ENCODE measurements at regions not wholly inside any gene's neighbourhood (a gene's known extent, or its start where the extent isn't known, plus 50 kb on each side); places are given as distances from the start of the nearest gene placed in this dataset.
"Not testable (repeated sequence)": the region's sequence is repeated elsewhere in the genome, so short reads cannot be mapped to it uniquely, and the experiment has no call there.

- TF ChIP-seq CTCF (IDR thresholded peaks at IDR 0.05) (no peak), POLR2A (IDR thresholded peaks at IDR 0.05) (no peak)
- Histone ChIP-seq H3K4me3 (no peak overlapping the region), H3K9me3 (no peaks in the 10 kb centered on the region), H3K36me3 (replicated peaks in 1 of 2; ENCODE audit: insufficient read depth in 1 of 2, low read depth in 2 of 2) (no peaks in the 10 kb centered on the region), H3K27me3 (no peaks in the 10 kb centered on the region), H3K4me1 (peaks cover 12% of the 10 kb centered on the region), H3K27ac (no peak overlapping the region)
- 94 to 97% methylated on average over 1 of the region's 1 CpG for WGBS, 2 donors
- intact Hi-C loops (cut with DNase I), result no loop called here
- ATAC-seq (no peak), DNase-seq (no peak)
Measured at GRCh38 chr1:224543453-224543852, 72.7 kb upstream of the CNIH3 start.

GRCh38 chr1:224544346-224545110 is 71.6 kb upstream of the CNIH3 start:
- TF ChIP-seq POLR2A (IDR thresholded peaks at IDR 0.05) (no peak), CTCF (IDR thresholded peaks at IDR 0.05) (no peak)
- ATAC-seq, result no peak
- Histone ChIP-seq H3K9me3 (no peaks in the 10 kb centered on the region), H3K27ac (no peak overlapping the region), H3K4me1 (peaks cover 12% of the 10 kb centered on the region), H3K36me3 (replicated peaks in 1 of 2; ENCODE audit: insufficient read depth in 1 of 2, low read depth in 2 of 2) (no peaks in the 10 kb centered on the region), H3K27me3 (no peaks in the 10 kb centered on the region), H3K4me3 (no peak overlapping the region)
- intact Hi-C loops (cut with DNase I), result no loop called here
- 82 to 87% methylated on average over 6 of the region's 6 CpGs for WGBS, 2 donors
- DNase-seq, result no peak

- Histone ChIP-seq H3K27me3 (no peaks in the 10 kb centered on the region), H3K27ac (no peak overlapping the region), H3K9me3 (no peaks in the 10 kb centered on the region), H3K4me1 (peaks cover 5% of the 10 kb centered on the region), H3K4me3 (no peak overlapping the region), H3K36me3 (replicated peaks in 1 of 2; ENCODE audit: insufficient read depth in 1 of 2, low read depth in 2 of 2) (no peaks in the 10 kb centered on the region)
- intact Hi-C loops (cut with DNase I), result no loop called here
- ATAC-seq (no peak), DNase-seq (no peak)
- 72 to 84% methylated on average over 4 of the region's 4 CpGs for WGBS, 2 donors
- TF ChIP-seq CTCF (IDR thresholded peaks at IDR 0.05) (no peak), POLR2A (IDR thresholded peaks at IDR 0.05) (no peak)
Measured at GRCh38 chr1:224545571-224545970, 70.5 kb upstream of the CNIH3 start.

GRCh38 chr1:224548676-224549075 is 67.4 kb upstream of the CNIH3 start:
- WGBS, 2 donors, result 91 to 96% methylated on average over 4 of the region's 4 CpGs
- intact Hi-C loops (cut with DNase I), result no loop called here
- H3K9me3 ChIP-seq, result no peaks in the 10 kb centered on the region

GRCh38 chr1:224551189-224551588 is 64.9 kb upstream of the CNIH3 start:
- ATAC-seq; H3K9me3 ChIP-seq; H3K27ac ChIP-seq; H3K4me3 ChIP-seq; H3K36me3 ChIP-seq (replicated peaks in 1 of 2; ENCODE audit: insufficient read depth in 1 of 2, low read depth in 2 of 2); intact Hi-C loops (cut with DNase I); DNase-seq; H3K4me1 ChIP-seq; H3K27me3 ChIP-seq: not testable (repeated sequence)
- WGBS, 2 donors, result 94 to 96% methylated on average over 4 of the region's 4 CpGs

More at GRCh38 chr1:224548676-224549075, 67.4 kb upstream of the CNIH3 start:
- Histone ChIP-seq H3K36me3 (replicated peaks in 1 of 2; ENCODE audit: insufficient read depth in 1 of 2, low read depth in 2 of 2) (no peaks in the 10 kb centered on the region), H3K27ac (no peak overlapping the region), H3K4me3 (no peak overlapping the region), H3K27me3 (no peaks in the 10 kb centered on the region), H3K4me1 (no peaks in the 10 kb centered on the region)
- ATAC-seq (no peak), DNase-seq (no peak)
- no peak for TF ChIP-seq CTCF (IDR thresholded peaks at IDR 0.05)
- no peak for TF ChIP-seq POLR2A (IDR thresholded peaks at IDR 0.05)

Data from body of pancreas (tissue), 4 donors.